Activated CD4-positive, alpha-beta T cell treated with anti-CD3 and anti-CD28 coated beads, Interleukin-2, amount 10 ng/mL, durations not matched to agents 7 days and 5 days (primary cell): ENCODE measurements at regions not wholly inside any gene's neighbourhood (a gene's known extent, or its start where the extent isn't known, plus 50 kb on each side); places are given as distances from the start of the nearest gene placed in this dataset.

Experiments
- CTCF ChIA-PET: fragments of 350-600 bp; sonication (Branson Sonifier 250); formaldehyde crosslinking; loops from one replicate; lab custom pipeline; 2021; ENCODE audit warnings: antibody characterized with exemption; lab: Charles Lee
- POLR2A ChIA-PET: fragments of 350-600 bp; sonication (Branson Sonifier 250); formaldehyde crosslinking; loops from one replicate; lab custom pipeline; 2021; ENCODE audit warnings: antibody characterized with exemption; lab: Charles Lee
- DNase-seq: peaks from one replicate; pipeline ENCODE4 v3.0.0-alpha.2; 2020
- H3K27ac Mint-ChIP-seq: one replicate; pipeline ENCODE4 v1.8.0; 2021; ENCODE audit warnings: mild to moderate bottlenecking, moderate library complexity, mixed read lengths
- H3K27me3 Mint-ChIP-seq: one replicate; pipeline ENCODE4 v1.8.0; 2021; ENCODE audit warnings: mixed read lengths
- H3K36me3 Mint-ChIP-seq: one replicate; pipeline ENCODE4 v1.8.0; 2021; ENCODE audit warnings: low read depth, mixed read lengths
- H3K4me1 Mint-ChIP-seq: one replicate; pipeline ENCODE4 v1.8.0; 2021; ENCODE audit warnings: mixed read lengths
- H3K4me3 Mint-ChIP-seq: one replicate; pipeline ENCODE4 v1.8.0; 2021; ENCODE audit warnings: mild to moderate bottlenecking, moderate library complexity, mixed read lengths
- H3K9me3 Mint-ChIP-seq: one replicate; pipeline ENCODE4 v1.8.0; 2021; ENCODE audit warnings: mixed read lengths

- ChIA-PET CTCF (no interaction called here), POLR2A (no interaction called here)
- no peak for DNase-seq
- no peaks in the 10 kb centered on the region for H3K4me1 Mint-ChIP-seq
- H3K27me3 Mint-ChIP-seq, result no peaks in the 10 kb centered on the region
- H3K27ac Mint-ChIP-seq, result no peak overlapping the region
- no peaks in the 10 kb centered on the region for H3K36me3 Mint-ChIP-seq
- H3K4me3 Mint-ChIP-seq, result no peak overlapping the region
- H3K9me3 Mint-ChIP-seq, result no peaks in the 10 kb centered on the region
Measured at GRCh38 chr3:51620543-51620942, 50.5 kb upstream of the TEX264 start.

- CTCF ChIA-PET, result interaction anchor here (1.2 kb wide), 1 partner anchor 42 kb away, joined by 3 read pairs; no protein-coding TSS in a partner anchor
- DNase-seq, result no peak
Measured at GRCh38 chr3:51621091-51621892, 49.8 kb upstream of the TEX264 start.

More at GRCh38 chr3:51621091-51621892, 49.8 kb upstream of the TEX264 start:
- POLR2A ChIA-PET, result no interaction called here
- Mint-ChIP-seq H3K27ac (no peak overlapping the region), H3K4me3 (no peak overlapping the region), H3K9me3 (no peaks in the 10 kb centered on the region), H3K4me1 (no peaks in the 10 kb centered on the region), H3K36me3 (no peaks in the 10 kb centered on the region), H3K27me3 (no peaks in the 10 kb centered on the region)
